Breast epithelium (tissue), 4 donors: ENCODE measurements at regions not wholly inside any gene's neighbourhood (a gene's known extent, or its start where the extent isn't known, plus 50 kb on each side); places are given as distances from the start of the nearest gene placed in this dataset.

Experiments used
- DNase-seq, 2 donors: peaks; one replicate each; pipeline ENCODE4 v3.0.0-alpha.2; 2019; ENCODE audit warnings: low spot score in 2 of 2
- H3K27ac ChIP-seq, 2 donors: fragments of 200-600 bp; sonication (generic) in 1 of 2; one replicate each; pipeline ENCODE4 v1.5.1; 2016 to 2019; ENCODE audit warnings: mild to moderate bottlenecking in 1 of 2
- H3K27me3 ChIP-seq, 2 donors: fragments of 200-600 bp; sonication (generic) in 1 of 2; one replicate each; pipeline versions ENCODE4 v1.5.1 to v1.6.0; 2017 to 2019; ENCODE audit warnings: control low read depth in 1 of 2, mild to moderate bottlenecking in 1 of 2
- H3K36me3 ChIP-seq: fragments of 200-600 bp; one replicate; pipeline ENCODE4 v1.5.1; 2019
- H3K4me1 ChIP-seq, 2 donors: fragments of 200-600 bp; sonication (generic); one replicate each; pipeline ENCODE4 v1.5.1; 2016 to 2019; ENCODE audit warnings: control low read depth in 1 of 2
- H3K4me3 ChIP-seq, 3 donors: fragments of 200-600 bp; sonication (generic); 1 replicate in 2 of 3; 2 replicates in 1 of 3; pipeline ENCODE4 v1.5.1; 2016 to 2019; ENCODE audit warnings: mild to moderate bottlenecking in 3 of 3, moderate library complexity in 2 of 3
- H3K9me3 ChIP-seq, 2 donors: fragments of 200-600 bp; sonication (generic) in 1 of 2; one replicate each; pipeline ENCODE4 v1.5.1; 2016 to 2019; ENCODE audit warnings: control low read depth in 1 of 2
- CTCF ChIP-seq, 3 donors: fragments of 450-650 bp; IDR thresholded peaks; one replicate each; pipeline ENCODE4 v1.5.1; 2016 to 2017; ENCODE audit warnings: antibody characterized with exemption in 3 of 3, mild to moderate bottlenecking in 3 of 3, moderate library complexity in 3 of 3
- POLR2A ChIP-seq: fragments of 450-650 bp; IDR thresholded peaks from one replicate; pipeline ENCODE4 v1.6.1; 2016; ENCODE audit warnings: antibody characterized with exemption, mild to moderate bottlenecking, moderate library complexity
- POLR2AphosphoS5 ChIP-seq, 3 donors: sonication (generic); formaldehyde crosslinking; IDR thresholded peaks; one replicate each; pipeline ENCODE4 v1.6.1; 2017; ENCODE audit warnings: antibody characterized with exemption in 3 of 3
- intact Hi-C: fragments of 100-400 bp; cut with DNase I; formaldehyde crosslinking; loops from one replicate; pipeline ENCODE4 v1.15.1; 2023; ENCODE audit warnings: low total_unique reads

- Histone ChIP-seq H3K36me3 (no peaks in the 10 kb centered on the region), H3K27ac (no peak overlapping the region), H3K27me3 (no peaks in the 10 kb centered on the region), H3K4me3 (no peak overlapping the region), H3K4me1 (no peaks in the 10 kb centered on the region), H3K9me3 (no peaks in the 10 kb centered on the region)
- intact Hi-C loops = no loop called here
- no peak for DNase-seq
- TF ChIP-seq POLR2AphosphoS5 (IDR thresholded peaks at IDR 0.05) = no peak
- TF ChIP-seq POLR2A = no peak
- no peak for TF ChIP-seq CTCF (IDR thresholded peaks at IDR 0.05)
These were observed 212.1 kb downstream of the GPR37 start for GRCh38 chr7:124553502-124553901.

- H3K27ac ChIP-seq = no peak overlapping the region
- no peaks in the 10 kb centered on the region for H3K27me3 ChIP-seq
- no peak for TF ChIP-seq POLR2AphosphoS5 (IDR thresholded peaks at IDR 0.05)
- TF ChIP-seq POLR2A = no peak
- no peak for TF ChIP-seq CTCF (IDR thresholded peaks at IDR 0.05)
- no peaks in the 10 kb centered on the region for H3K36me3 ChIP-seq
- DNase-seq = no peak
- no peaks in the 10 kb centered on the region for H3K4me1 ChIP-seq
- intact Hi-C loops = no loop called here
- H3K4me3 ChIP-seq = no peak overlapping the region
- H3K9me3 ChIP-seq = no peaks in the 10 kb centered on the region
These were observed 213.4 kb downstream of the GPR37 start for GRCh38 chr7:124552217-124552616.

- intact Hi-C loops = no loop called here
- Histone ChIP-seq H3K9me3 (no peaks in the 10 kb centered on the region), H3K27ac (no peak overlapping the region), H3K4me3 (no peak overlapping the region), H3K4me1 (no peaks in the 10 kb centered on the region), H3K36me3 (no peaks in the 10 kb centered on the region), H3K27me3 (no peaks in the 10 kb centered on the region)
- DNase-seq = no peak
- TF ChIP-seq POLR2A (no peak), CTCF (IDR thresholded peaks at IDR 0.05) (no peak), POLR2AphosphoS5 (IDR thresholded peaks at IDR 0.05) (no peak)
These were observed 215.6 kb downstream of the GPR37 start for GRCh38 chr7:124550036-124550435.

GRCh38 chr7:124542476-124542875 lies 223.1 kb downstream of the GPR37 start:
- TF ChIP-seq CTCF (IDR thresholded peaks at IDR 0.05) (no peak), POLR2AphosphoS5 (IDR thresholded peaks at IDR 0.05) (no peak)
- Histone ChIP-seq H3K4me3 (no peak overlapping the region), H3K4me1 (no peaks in the 10 kb centered on the region), H3K9me3 (no peaks in the 10 kb centered on the region), H3K36me3 (no peaks in the 10 kb centered on the region), H3K27me3 (no peaks in the 10 kb centered on the region), H3K27ac (no peak overlapping the region)
- intact Hi-C loops = no loop called here
- DNase-seq = no peak

GRCh38 chr7:124536156-124536762 lies 229.3 kb downstream of the GPR37 start:
- H3K4me1 ChIP-seq = no peaks in the 10 kb centered on the region
- TF ChIP-seq POLR2AphosphoS5 (IDR thresholded peaks at IDR 0.05) (no peak), POLR2A (no peak), CTCF (IDR thresholded peaks at IDR 0.05) (no peak)
- intact Hi-C loops = no loop called here
- H3K9me3 ChIP-seq = no peaks in the 10 kb centered on the region
- H3K27ac ChIP-seq = no peak overlapping the region
- no peaks in the 10 kb centered on the region for H3K27me3 ChIP-seq
- DNase-seq = no peak
- no peaks in the 10 kb centered on the region for H3K36me3 ChIP-seq
- H3K4me3 ChIP-seq = no peak overlapping the region
